ENCODE measurements at regions not wholly inside any gene's neighbourhood (a gene's known extent, or its start where the extent isn't known, plus 50 kb on each side); places are given as distances from the start of the nearest gene placed in this dataset.

DNA sequence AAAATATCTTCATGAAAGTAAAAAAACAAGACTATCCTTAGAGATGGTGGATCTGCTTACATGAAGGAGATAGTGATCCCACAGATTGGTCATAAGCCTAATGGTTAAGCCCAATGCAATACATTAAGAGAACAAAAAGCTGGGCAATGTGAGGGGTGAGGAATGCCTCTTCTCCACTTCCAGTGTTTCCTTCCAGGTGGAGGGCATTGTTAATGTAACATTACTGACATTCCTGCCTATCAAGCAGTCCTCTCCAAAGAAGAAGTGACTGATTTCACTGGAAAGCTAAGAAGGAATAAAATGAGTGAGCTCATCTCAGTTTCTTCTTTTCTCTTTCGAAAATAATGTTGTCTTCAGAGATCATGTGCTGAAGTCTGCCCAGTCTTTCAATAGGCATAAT is 207.8 kb downstream of the RAB38 start:
- TF ChIP-seq POLR2A (IDR thresholded peaks at IDR 0.05) = no peak
- TF ChIP-seq, protein P1, sequence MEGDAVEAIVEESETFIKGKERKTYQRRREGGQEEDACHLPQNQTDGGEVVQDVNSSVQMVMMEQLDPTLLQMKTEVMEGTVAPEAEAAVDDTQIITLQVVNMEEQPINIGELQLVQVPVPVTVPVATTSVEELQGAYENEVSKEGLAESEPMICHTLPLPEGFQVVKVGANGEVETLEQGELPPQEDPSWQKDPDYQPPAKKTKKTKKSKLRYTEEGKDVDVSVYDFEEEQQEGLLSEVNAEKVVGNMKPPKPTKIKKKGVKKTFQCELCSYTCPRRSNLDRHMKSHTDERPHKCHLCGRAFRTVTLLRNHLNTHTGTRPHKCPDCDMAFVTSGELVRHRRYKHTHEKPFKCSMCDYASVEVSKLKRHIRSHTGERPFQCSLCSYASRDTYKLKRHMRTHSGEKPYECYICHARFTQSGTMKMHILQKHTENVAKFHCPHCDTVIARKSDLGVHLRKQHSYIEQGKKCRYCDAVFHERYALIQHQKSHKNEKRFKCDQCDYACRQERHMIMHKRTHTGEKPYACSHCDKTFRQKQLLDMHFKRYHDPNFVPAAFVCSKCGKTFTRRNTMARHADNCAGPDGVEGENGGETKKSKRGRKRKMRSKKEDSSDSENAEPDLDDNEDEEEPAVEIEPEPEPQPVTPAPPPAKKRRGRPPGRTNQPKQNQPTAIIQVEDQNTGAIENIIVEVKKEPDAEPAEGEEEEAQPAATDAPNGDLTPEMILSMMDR (IDR thresholded peaks at IDR 0.05) = no peak
- TF ChIP-seq EP300 (IDR thresholded peaks at IDR 0.05) = no peak

Data from ovary (tissue), 3 donors.